ENCODE measurements at regions not wholly inside any gene's neighbourhood (a gene's known extent, or its start where the extent isn't known, plus 50 kb on each side); places are given as distances from the start of the nearest gene placed in this dataset.
"Not testable (repeated sequence)": the region's sequence is repeated elsewhere in the genome, so short reads cannot be mapped to it uniquely, and the experiment has no call there.

- no peak overlapping the region for H3K27ac Mint-ChIP-seq
- H3K27me3 Mint-ChIP-seq (ENCODE audit: insufficient read depth) = peaks cover 5% of the 10 kb centered on the region; the same call in 1 of the 2 replicates
Observed at GRCh38 chr5:67896311-67896929, 319.1 kb upstream of the PIK3R1 start.

GRCh38 chr5:67889870-67890269 lies 325.7 kb upstream of the PIK3R1 start:
- H3K27me3 Mint-ChIP-seq (ENCODE audit: insufficient read depth); H3K27ac Mint-ChIP-seq; H3K9me3 Mint-ChIP-seq; H3K4me3 Mint-ChIP-seq; H3K36me3 Mint-ChIP-seq (ENCODE audit: low read depth); H3K4me1 Mint-ChIP-seq (ENCODE audit: low read depth); DNase-seq: not testable (repeated sequence)

More at GRCh38 chr5:67896311-67896929, 319.1 kb upstream of the PIK3R1 start:
- no peaks in the 10 kb centered on the region for H3K4me1 Mint-ChIP-seq (ENCODE audit: low read depth)
- no peaks in the 10 kb centered on the region for H3K36me3 Mint-ChIP-seq (ENCODE audit: low read depth)
- no peak for DNase-seq
- H3K9me3 Mint-ChIP-seq = peaks cover 8% of the 10 kb centered on the region; the same call in 1 of the 2 replicates
- H3K4me3 Mint-ChIP-seq = no peak overlapping the region
- no peak for TF ChIP-seq CTCF (IDR thresholded peaks at IDR 0.05)

- H3K4me3 Mint-ChIP-seq = no peak overlapping the region
- H3K27ac Mint-ChIP-seq = no peak overlapping the region
- TF ChIP-seq CTCF (IDR thresholded peaks at IDR 0.05) = no peak
Observed at GRCh38 chr5:67887748-67888161, 327.8 kb upstream of the PIK3R1 start.

DNA sequence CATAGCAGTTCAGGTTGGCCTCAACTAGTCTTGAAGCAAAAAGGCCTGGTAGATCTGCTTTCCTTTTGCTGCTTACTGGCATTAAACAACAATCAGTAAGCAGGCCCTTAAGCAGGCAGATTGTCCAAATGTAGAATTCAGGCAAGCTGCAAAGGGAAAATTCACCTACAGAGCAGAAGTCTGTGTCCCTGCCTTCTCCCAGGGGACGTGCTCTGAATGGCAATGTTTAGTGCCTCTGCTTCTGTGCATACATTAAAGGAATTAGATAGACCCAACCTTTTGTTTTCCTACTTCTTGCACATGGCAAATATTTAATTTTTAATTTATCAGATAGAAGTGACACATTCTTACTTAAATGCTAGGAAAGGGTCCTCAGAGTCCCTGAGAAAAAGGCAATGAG lies 328.8 kb upstream of the PIK3R1 start:
- no peaks in the 10 kb centered on the region for H3K4me1 Mint-ChIP-seq (ENCODE audit: low read depth)
- no peak overlapping the region for H3K27ac Mint-ChIP-seq
- H3K9me3 Mint-ChIP-seq = peaks cover 3% of the 10 kb centered on the region; the same call in 1 of the 2 replicates
- no peaks in the 10 kb centered on the region for H3K36me3 Mint-ChIP-seq (ENCODE audit: low read depth)
- TF ChIP-seq CTCF (IDR thresholded peaks at IDR 0.05) = no peak
- H3K4me3 Mint-ChIP-seq = no peak overlapping the region
- no peaks in the 10 kb centered on the region; the same call in 1 of the 2 replicates for H3K27me3 Mint-ChIP-seq (ENCODE audit: insufficient read depth)
- no peak for DNase-seq

More at GRCh38 chr5:67887748-67888161, 327.8 kb upstream of the PIK3R1 start:
- no peaks in the 10 kb centered on the region for H3K4me1 Mint-ChIP-seq (ENCODE audit: low read depth)
- no peak for DNase-seq
- H3K9me3 Mint-ChIP-seq = no peaks in the 10 kb centered on the region
- H3K27me3 Mint-ChIP-seq (ENCODE audit: insufficient read depth) = no peaks in the 10 kb centered on the region; the same call in 1 of the 2 replicates
- no peaks in the 10 kb centered on the region for H3K36me3 Mint-ChIP-seq (ENCODE audit: low read depth)

DNA sequence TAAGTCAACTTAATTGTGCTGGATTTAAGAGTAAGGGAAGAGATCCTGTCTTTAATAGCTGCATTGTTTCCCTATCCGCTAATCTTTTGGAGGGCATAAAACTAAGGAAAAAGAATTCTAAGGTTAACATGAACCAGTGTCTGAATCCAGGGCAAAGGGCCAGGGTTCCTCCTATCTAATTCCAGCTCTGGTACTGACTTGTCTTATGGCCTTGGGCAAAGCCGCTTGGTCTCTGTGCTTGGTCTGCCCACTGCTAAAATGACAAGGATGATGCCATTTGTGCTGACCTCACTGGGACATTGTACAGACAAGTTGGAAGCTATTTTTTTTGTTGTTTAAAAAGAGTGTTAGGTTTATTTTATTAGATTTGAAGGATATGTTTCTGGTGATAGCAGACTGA lies 334.7 kb upstream of the PIK3R1 start:
- Mint-ChIP-seq H3K4me3 (no peak overlapping the region), H3K4me1 (ENCODE audit: low read depth) (no peaks in the 10 kb centered on the region), H3K36me3 (ENCODE audit: low read depth) (no peaks in the 10 kb centered on the region), H3K27me3 (ENCODE audit: insufficient read depth) (no peaks in the 10 kb centered on the region), H3K27ac (no peak overlapping the region), H3K9me3 (peaks cover 3% of the 10 kb centered on the region; the same call in 1 of the 2 replicates)
- DNase-seq = no peak
- no peak for TF ChIP-seq CTCF (IDR thresholded peaks at IDR 0.05)

DNA sequence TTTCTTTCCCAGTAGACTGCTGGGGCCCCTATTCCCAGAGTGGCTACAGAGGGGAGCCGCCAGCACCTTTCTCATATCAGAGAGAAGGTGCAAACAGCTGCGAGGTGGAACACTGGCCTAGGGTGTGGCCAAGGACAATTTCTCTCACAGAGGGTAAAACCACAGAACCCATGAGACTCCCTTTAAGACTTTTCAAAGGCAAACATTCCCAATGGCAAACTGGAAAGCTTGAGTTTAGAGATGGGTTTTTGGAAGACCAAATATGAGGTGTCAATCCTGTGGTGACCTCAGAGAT lies 335.1 kb upstream of the PIK3R1 start:
- TF ChIP-seq CTCF (IDR thresholded peaks at IDR 0.05) = no peak

More for the DNA sequence above, 335.1 kb upstream of the PIK3R1 start:
- Mint-ChIP-seq H3K4me3 (no peak overlapping the region), H3K27me3 (ENCODE audit: insufficient read depth) (no peaks in the 10 kb centered on the region; the same call in 1 of the 2 replicates), H3K27ac (no peak overlapping the region), H3K36me3 (ENCODE audit: low read depth) (no peaks in the 10 kb centered on the region), H3K4me1 (ENCODE audit: low read depth) (no peaks in the 10 kb centered on the region), H3K9me3 (peaks cover 3% of the 10 kb centered on the region; the same call in 1 of the 2 replicates)
- DNase-seq = no peak

All from HFFc6 (cell line).